ENCODE measurements at regions not wholly inside any gene's neighbourhood (a gene's known extent, or its start where the extent isn't known, plus 50 kb on each side); places are given as distances from the start of the nearest gene placed in this dataset.

- TF ChIP-seq SP1 (IDR thresholded peaks at IDR 0.05; ENCODE audit: low read depth, low read length): no peak
- TF ChIP-seq, protein P1, sequence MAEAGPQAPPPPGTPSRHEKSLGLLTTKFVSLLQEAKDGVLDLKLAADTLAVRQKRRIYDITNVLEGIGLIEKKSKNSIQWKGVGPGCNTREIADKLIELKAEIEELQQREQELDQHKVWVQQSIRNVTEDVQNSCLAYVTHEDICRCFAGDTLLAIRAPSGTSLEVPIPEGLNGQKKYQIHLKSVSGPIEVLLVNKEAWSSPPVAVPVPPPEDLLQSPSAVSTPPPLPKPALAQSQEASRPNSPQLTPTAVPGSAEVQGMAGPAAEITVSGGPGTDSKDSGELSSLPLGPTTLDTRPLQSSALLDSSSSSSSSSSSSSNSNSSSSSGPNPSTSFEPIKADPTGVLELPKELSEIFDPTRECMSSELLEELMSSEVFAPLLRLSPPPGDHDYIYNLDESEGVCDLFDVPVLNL (IDR thresholded peaks at IDR 0.05; ENCODE audit: low read depth, low read length): no peak
- no peak for TF ChIP-seq STAT1 (conservative IDR thresholded peaks at IDR 0.05)
Measured at GRCh38 chr1:242877743-242878142, 353.2 kb upstream of the PLD5 start (continued).

- BruUV-seq (replicated peaks): no TSS peak
- DNase-seq (ENCODE audit: low read depth, low spot score) (no peak), FAIRE-seq (no peak), ATAC-seq (no peak)
- Histone ChIP-seq H4K20me1 (ENCODE audit: control insufficient read depth, insufficient read depth) (no peaks in the 10 kb centered on the region), H3K9ac (ENCODE audit: control insufficient read depth, insufficient read depth, low read length) (no peak overlapping the region), H3K27me3 (replicated peaks in 1 of 2; ENCODE audit: control insufficient read depth in 2 of 2, insufficient read depth in 2 of 2, low read length in 1 of 2) (no peaks in the 10 kb centered on the region), H3K4me2 (ENCODE audit: control insufficient read depth, insufficient read depth) (no peak overlapping the region), H2AFZ (ENCODE audit: control insufficient read depth, low read depth, low read length) (no peak overlapping the region), H3K4me1 (ENCODE audit: control insufficient read depth, insufficient read depth, low read length) (no peaks in the 10 kb centered on the region), H3K36me3 (ENCODE audit: control insufficient read depth in 2 of 2, insufficient read depth in 2 of 2, low read length in 1 of 2) (no peaks in the 10 kb centered on the region), H3K4me3 (no peak overlapping the region), H3K27ac (ENCODE audit: control insufficient read depth, insufficient read depth) (no peak overlapping the region), H3K79me2 (ENCODE audit: control insufficient read depth, insufficient read depth, low read length) (no peaks in the 10 kb centered on the region), H3K9me3 (replicated peaks; ENCODE audit: control insufficient read depth, insufficient read depth, low read length) (no peaks in the 10 kb centered on the region)
- 3% methylated on average over 2 of the region's 2 CpGs for WGBS (ENCODE audit: insufficient coverage, insufficient replicate concordance, low lambda C conversion rate, missing lambda C conversion rate)
- intact Hi-C loops (cut with micrococcal nuclease; ENCODE audit: unreplicated experiment) (no loop called here), in situ Hi-C loops (cut with MboI) (no loop called here)
- ChIA-PET SMC1A (ENCODE audit: uncharacterized antibody, unreplicated experiment) (no interaction called here), CTCF (no interaction called here), POLR2A (no interaction called here), RAD21 (ENCODE audit: unreplicated experiment) (no interaction called here)
- TF ChIP-seq PML (IDR thresholded peaks at IDR 0.05; ENCODE audit: low read length): no peak
- TF ChIP-seq BHLHE40 (IDR thresholded peaks at IDR 0.05; ENCODE audit: borderline replicate concordance in 1 of 2, low read depth in 2 of 2, low read length in 1 of 2): no peak
- no peak for TF ChIP-seq ZSCAN29 (IDR thresholded peaks at IDR 0.05)
Measured at GRCh38 chr1:242877229-242877628, 352.7 kb upstream of the PLD5 start.

DNA sequence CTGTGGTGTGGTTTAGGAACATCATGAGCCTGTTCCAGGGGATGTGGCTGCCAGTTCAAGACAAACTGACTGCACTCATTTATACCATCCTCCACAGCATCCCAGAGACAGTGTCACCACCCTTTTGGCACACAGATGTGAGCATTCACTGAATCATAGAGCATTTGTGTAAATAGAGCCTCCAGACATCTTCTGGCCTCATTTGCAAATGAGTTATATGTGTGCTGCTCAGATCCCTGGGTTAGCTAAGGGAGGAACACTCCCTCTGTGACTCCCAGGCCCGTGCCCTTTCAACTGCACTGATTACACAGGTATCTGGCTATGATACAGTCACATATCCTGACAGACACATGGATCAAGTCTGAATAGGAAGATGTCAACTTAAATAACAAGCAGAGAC lies 351.5 kb upstream of the PLD5 start:
- CTCF ChIA-PET: no interaction called here
- Histone ChIP-seq H3K9ac (ENCODE audit: control insufficient read depth, insufficient read depth, low read length) (no peak overlapping the region), H3K9me3 (replicated peaks; ENCODE audit: control insufficient read depth, insufficient read depth, low read length) (no peaks in the 10 kb centered on the region), H2AFZ (ENCODE audit: control insufficient read depth, low read depth, low read length) (no peak overlapping the region), H3K27ac (ENCODE audit: control insufficient read depth, insufficient read depth) (no peak overlapping the region), H3K79me2 (ENCODE audit: control insufficient read depth, insufficient read depth, low read length) (no peaks in the 10 kb centered on the region), H3K4me2 (ENCODE audit: control insufficient read depth, insufficient read depth) (no peak overlapping the region), H3K4me1 (ENCODE audit: control insufficient read depth, insufficient read depth, low read length) (no peaks in the 10 kb centered on the region), H3K4me3 (no peak overlapping the region), H3K36me3 (ENCODE audit: control insufficient read depth in 2 of 2, insufficient read depth in 2 of 2, low read length in 1 of 2) (no peaks in the 10 kb centered on the region), H3K27me3 (replicated peaks in 1 of 2; ENCODE audit: control insufficient read depth in 2 of 2, insufficient read depth in 2 of 2, low read length in 1 of 2) (no peaks in the 10 kb centered on the region), H4K20me1 (ENCODE audit: control insufficient read depth, insufficient read depth) (no peaks in the 10 kb centered on the region)
- SMC1A ChIA-PET (ENCODE audit: uncharacterized antibody, unreplicated experiment): interaction anchor here (0.5 to 1.2 kb wide), 2 partner anchors 15 to 164 kb away, joined by 3 read pairs; no protein-coding TSS in a partner anchor
- DNase-seq (ENCODE audit: low read depth, low spot score): no peak
- 0% methylated on average over 1 of the region's 1 CpG for WGBS (ENCODE audit: insufficient coverage, insufficient replicate concordance, low lambda C conversion rate, missing lambda C conversion rate)
- intact Hi-C loops (cut with micrococcal nuclease; ENCODE audit: unreplicated experiment) (no loop called here), in situ Hi-C loops (cut with MboI) (no loop called here)
- ATAC-seq: no peak
- POLR2A ChIA-PET: interaction anchor here (0.6 kb wide), 1 partner anchor 1360 kb away, joined by 3 read pairs; no protein-coding TSS in a partner anchor
- FAIRE-seq: no peak
- BruUV-seq (replicated peaks): no TSS peak
- RAD21 ChIA-PET (ENCODE audit: unreplicated experiment): no interaction called here
- TF ChIP-seq SMARCA5 (IDR thresholded peaks at IDR 0.05) (no peak), KLF5 (IDR thresholded peaks at IDR 0.05; ENCODE audit: partially characterized antibody) (no peak), NFIC (IDR thresholded peaks at IDR 0.05; ENCODE audit: low read depth, low read length) (no peak), TBL1XR1 (IDR thresholded peaks at IDR 0.05; ENCODE audit: low read depth, low read length) (no peak), KDM1A (IDR thresholded peaks at IDR 0.05; ENCODE audit: borderline replicate concordance) (no peak), HSF1 (IDR thresholded peaks at IDR 0.05; ENCODE audit: low read depth, low read length) (no peak), SMAD1 (IDR thresholded peaks at IDR 0.05; ENCODE audit: low read depth, partially characterized antibody) (no peak)

All from GM12878 (cell line).